ENCODE measurements at regions not wholly inside any gene's neighbourhood (a gene's known extent, or its start where the extent isn't known, plus 50 kb on each side); places are given as distances from the start of the nearest gene placed in this dataset.

DNA sequence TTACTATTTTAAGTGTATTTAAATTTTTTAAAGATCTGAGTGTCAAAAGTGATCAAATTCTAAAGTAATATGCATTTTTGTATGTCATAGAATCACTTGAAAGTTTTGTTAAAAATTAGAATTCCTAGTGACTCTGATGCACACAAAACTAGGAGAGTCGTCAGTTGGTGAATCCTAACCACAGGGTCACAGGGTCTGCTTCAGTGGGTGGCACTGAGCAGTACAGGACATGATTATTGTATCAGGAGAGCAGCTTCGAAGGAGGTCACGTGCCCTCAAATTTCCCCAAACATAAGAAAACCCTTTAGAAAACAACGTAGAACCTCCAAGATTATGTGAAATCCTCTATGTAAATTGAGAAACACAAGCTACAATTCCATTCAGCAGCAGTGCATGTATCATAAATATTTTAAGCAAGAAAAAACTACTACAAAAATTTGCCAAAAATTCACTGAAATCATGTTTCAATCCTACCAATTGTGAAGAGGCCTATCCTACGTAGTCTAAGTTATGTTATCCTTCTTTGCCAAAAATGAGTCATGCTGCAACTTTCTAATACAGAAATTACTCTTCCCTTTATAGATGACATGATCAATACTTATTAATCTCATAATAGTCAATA, 323.6 kb downstream of the AASDHPPT start:
- CTCF ChIA-PET (ENCODE audit: low intra/inter-chr PET ratio, low total read pairs) = no interaction called here
- in situ Hi-C loops (cut with HindIII; ENCODE audit: extremely low pct_ligation_motif_present, low pct_unique_long_range_greater_than_20kb) (no loop called here), intact Hi-C loops (cut with micrococcal nuclease; ENCODE audit: unreplicated experiment) (loop anchor here (10.0 kb wide), 1 partner anchor 184 kb away; no protein-coding TSS in a partner anchor)
- Histone ChIP-seq H3K4me3 (replicated peaks in 1 of 3; ENCODE audit: insufficient read depth in 1 of 3, low read depth in 2 of 3, low read length in 3 of 3) (no peak overlapping the region), H3K36me3 (replicated peaks in 1 of 2; ENCODE audit: control insufficient read depth in 1 of 2, insufficient read depth in 2 of 2, low read length in 2 of 2) (no peaks in the 10 kb centered on the region), H3K9me3 (ENCODE audit: low read length) (peaks cover 11% of the 10 kb centered on the region), H3K27me3 (ENCODE audit: control insufficient read depth in 1 of 2, insufficient read depth in 2 of 2, low read length in 2 of 2) (no peaks in the 10 kb centered on the region), H3K27ac (ENCODE audit: extremely low read length, insufficient read depth, low read length) (no peak overlapping the region), H3K9ac (ENCODE audit: insufficient read depth, low read depth, low read length) (no peak overlapping the region), H3K4me2 (ENCODE audit: low read depth, low read length) (no peak overlapping the region), H2AFZ (ENCODE audit: low read length) (no peak overlapping the region), H3K4me1 (ENCODE audit: insufficient read depth, low read length) (no peaks in the 10 kb centered on the region), H4K20me1 (ENCODE audit: insufficient read depth, low read length) (no peaks in the 10 kb centered on the region), H3K79me2 (ENCODE audit: insufficient read depth, low read length) (no peaks in the 10 kb centered on the region)
- no peak for DNase-seq (ENCODE audit: low spot score)
- no TSS peak for BruUV-seq (replicated peaks)
- TF ChIP-seq ZNF691 (CRISPR knock-in tag; IDR thresholded peaks at IDR 0.05; ENCODE audit: borderline replicate concordance, low read depth) = no peak
- no peak for TF ChIP-seq ZFP90 (CRISPR knock-in tag; IDR thresholded peaks at IDR 0.05; ENCODE audit: borderline replicate concordance)
- TF ChIP-seq KDM2A (CRISPR knock-in tag; IDR thresholded peaks at IDR 0.05; ENCODE audit: borderline replicate concordance, low read depth) = no peak
- TF ChIP-seq ELK4 (CRISPR knock-in tag; IDR thresholded peaks at IDR 0.05; ENCODE audit: borderline replicate concordance) = no peak
- TF ChIP-seq STAT5B (CRISPR knock-in tag; IDR thresholded peaks at IDR 0.05) = no peak
- TF ChIP-seq ZBTB21 (CRISPR knock-in tag; IDR thresholded peaks at IDR 0.05) = no peak
- no peak for TF ChIP-seq ZNF264 (CRISPR knock-in tag; IDR thresholded peaks at IDR 0.05)
- TF ChIP-seq PPARG (CRISPR knock-in tag; conservative IDR thresholded peaks at IDR 0.05) = no peak
- WGBS (ENCODE audit: low lambda C conversion rate) = 25% methylated on average over 5 of the region's 5 CpGs
- FAIRE-seq = no peak
- POLR2A ChIA-PET = no interaction called here
- no peak for ATAC-seq
